ENCODE measurements at regions not wholly inside any gene's neighbourhood (a gene's known extent, or its start where the extent isn't known, plus 50 kb on each side); places are given as distances from the start of the nearest gene placed in this dataset.

GRCh38 chr15:96992817-96993216, 662.3 kb downstream of the NR2F2 start:
- H2BK120ac ChIP-seq (ENCODE audit: low read depth, low read length) = no peak overlapping the region
- no peak overlapping the region for H3K4me2 ChIP-seq (ENCODE audit: insufficient read depth, low read length, poor library complexity, severe bottlenecking)
- H2BK5ac ChIP-seq (ENCODE audit: low read length) = no peak overlapping the region
- H2AK5ac ChIP-seq (ENCODE audit: low read depth, low read length) = no peak overlapping the region
- no peak for DNase-seq (ENCODE audit: low spot score)
- H3K14ac ChIP-seq (ENCODE audit: low read length) = no peak overlapping the region
- WGBS, 2 donors (ENCODE audit: extremely low coverage in 2 of 2, insufficient read length in 2 of 2, insufficient replicate concordance in 1 of 2) = no CpG with 5 or more reads among the region's 5 CpGs
- no peaks in the 10 kb centered on the region for H3K79me1 ChIP-seq (ENCODE audit: low read depth, low read length)
- H3K27ac ChIP-seq (replicated peaks; ENCODE audit: low read length) = no peak overlapping the region
- no peak overlapping the region for H3K23ac ChIP-seq (ENCODE audit: low read depth, low read length, poor library complexity)
- no peaks in the 10 kb centered on the region for H3K4me1 ChIP-seq (ENCODE audit: control insufficient read depth in 2 of 2, insufficient read depth in 1 of 2, low read depth in 1 of 2, low read length in 2 of 2)
- no peak overlapping the region for H3K4me3 ChIP-seq (ENCODE audit: low read length in 2 of 2)
- no peak overlapping the region for H2BK12ac ChIP-seq (ENCODE audit: low read length)
- H3K9me3 ChIP-seq (replicated peaks in 1 of 2; ENCODE audit: control insufficient read depth in 2 of 2, insufficient read depth in 1 of 2, low read depth in 1 of 2, low read length in 2 of 2) = peaks cover 4 to 14% of the 10 kb centered on the region in 2 donors
- no peak overlapping the region for H3K4ac ChIP-seq (ENCODE audit: low read length)
- H3K18ac ChIP-seq (ENCODE audit: low read length) = peak overlapping the region; percentile 57
- H2BK15ac ChIP-seq (ENCODE audit: low read length) = no peak overlapping the region
- peak overlapping the region; percentile 47 for H2AFZ ChIP-seq (ENCODE audit: low read length)
- H3K36me3 ChIP-seq (replicated peaks in 1 of 2; ENCODE audit: control insufficient read depth in 2 of 2, insufficient read depth in 2 of 2, low read length in 2 of 2) = no peaks in the 10 kb centered on the region
- H3K27me3 ChIP-seq (ENCODE audit: control insufficient read depth in 3 of 3, insufficient read depth in 3 of 3, low read depth in 1 of 3, low read length in 3 of 3) = peaks cover 0 to 2% (median 0%) of the 10 kb centered on the region in 3 experiments
- no peak overlapping the region for H4K91ac ChIP-seq (ENCODE audit: low read depth, low read length, poor library complexity)
- H4K8ac ChIP-seq (ENCODE audit: low read depth, low read length) = no peak overlapping the region
- no peak overlapping the region for H3K9ac ChIP-seq (ENCODE audit: low read depth, low read length, poor library complexity)

- Histone ChIP-seq H3K14ac (ENCODE audit: low read length) (no peak overlapping the region), H2BK12ac (ENCODE audit: low read length) (no peak overlapping the region), H2BK120ac (ENCODE audit: low read depth, low read length) (no peak overlapping the region), H3K18ac (ENCODE audit: low read length) (no peak overlapping the region), H4K8ac (ENCODE audit: low read depth, low read length) (no peak overlapping the region), H3K9me3 (replicated peaks in 1 of 2; ENCODE audit: control insufficient read depth in 2 of 2, insufficient read depth in 1 of 2, low read depth in 1 of 2, low read length in 2 of 2) (peaks cover 3 to 10% of the 10 kb centered on the region in 2 donors), H3K27ac (replicated peaks; ENCODE audit: low read length) (no peak overlapping the region), H3K4me2 (ENCODE audit: insufficient read depth, low read length, poor library complexity, severe bottlenecking) (no peak overlapping the region), H3K79me1 (ENCODE audit: low read depth, low read length) (no peaks in the 10 kb centered on the region), H3K4me3 (ENCODE audit: low read length in 2 of 2) (no peak overlapping the region), H4K91ac (ENCODE audit: low read depth, low read length, poor library complexity) (no peak overlapping the region), H3K23ac (ENCODE audit: low read depth, low read length, poor library complexity) (no peak overlapping the region), H2AFZ (ENCODE audit: low read length) (no peak overlapping the region), H3K4me1 (ENCODE audit: control insufficient read depth in 2 of 2, insufficient read depth in 1 of 2, low read depth in 1 of 2, low read length in 2 of 2) (no peaks in the 10 kb centered on the region), H3K4ac (ENCODE audit: low read length) (no peak overlapping the region), H3K36me3 (replicated peaks in 1 of 2; ENCODE audit: control insufficient read depth in 2 of 2, insufficient read depth in 2 of 2, low read length in 2 of 2) (no peaks in the 10 kb centered on the region), H3K9ac (ENCODE audit: low read depth, low read length, poor library complexity) (no peak overlapping the region), H2BK15ac (ENCODE audit: low read length) (no peak overlapping the region), H3K27me3 (ENCODE audit: control insufficient read depth in 3 of 3, insufficient read depth in 3 of 3, low read depth in 1 of 3, low read length in 3 of 3) (peaks cover 0 to 2% (median 0%) of the 10 kb centered on the region in 3 experiments), H2AK5ac (ENCODE audit: low read depth, low read length) (no peak overlapping the region), H2BK5ac (ENCODE audit: low read length) (no peak overlapping the region)
- WGBS, 2 donors (ENCODE audit: extremely low coverage in 2 of 2, insufficient read length in 2 of 2, insufficient replicate concordance in 1 of 2) = no CpG with 5 or more reads among the region's 3 CpGs
- DNase-seq (ENCODE audit: low spot score) = no peak
Measured at GRCh38 chr15:96997538-96997937, 667.0 kb downstream of the NR2F2 start.

- H3K18ac ChIP-seq (ENCODE audit: low read length) = no peak overlapping the region
- no peak overlapping the region for H2BK120ac ChIP-seq (ENCODE audit: low read depth, low read length)
- peaks cover 0 to 12% of the 10 kb centered on the region in 2 donors for H3K9me3 ChIP-seq (replicated peaks in 1 of 2; ENCODE audit: control insufficient read depth in 2 of 2, insufficient read depth in 1 of 2, low read depth in 1 of 2, low read length in 2 of 2)
- H2BK15ac ChIP-seq (ENCODE audit: low read length) = no peak overlapping the region
- H3K79me1 ChIP-seq (ENCODE audit: low read depth, low read length) = no peaks in the 10 kb centered on the region
- no peak overlapping the region for H3K4ac ChIP-seq (ENCODE audit: low read length)
- H3K4me2 ChIP-seq (ENCODE audit: insufficient read depth, low read length, poor library complexity, severe bottlenecking) = no peak overlapping the region
- no peaks in the 10 kb centered on the region for H3K36me3 ChIP-seq (replicated peaks in 1 of 2; ENCODE audit: control insufficient read depth in 2 of 2, insufficient read depth in 2 of 2, low read length in 2 of 2)
- no peak for DNase-seq (ENCODE audit: low spot score)
- H2BK5ac ChIP-seq (ENCODE audit: low read length) = no peak overlapping the region
- no peak overlapping the region for H3K9ac ChIP-seq (ENCODE audit: low read depth, low read length, poor library complexity)
- H3K14ac ChIP-seq (ENCODE audit: low read length) = no peak overlapping the region
- no CpG with 5 or more reads among the region's 6 CpGs for WGBS, 2 donors (ENCODE audit: extremely low coverage in 2 of 2, insufficient read length in 2 of 2, insufficient replicate concordance in 1 of 2)
- H4K91ac ChIP-seq (ENCODE audit: low read depth, low read length, poor library complexity) = no peak overlapping the region
- H3K27ac ChIP-seq (replicated peaks; ENCODE audit: low read length) = no peak overlapping the region
- H3K4me1 ChIP-seq (ENCODE audit: control insufficient read depth in 2 of 2, insufficient read depth in 1 of 2, low read depth in 1 of 2, low read length in 2 of 2) = peaks cover 0 to 7% of the 10 kb centered on the region in 2 donors
- no peak overlapping the region for H2AK5ac ChIP-seq (ENCODE audit: low read depth, low read length)
- H3K27me3 ChIP-seq (ENCODE audit: control insufficient read depth in 3 of 3, insufficient read depth in 3 of 3, low read depth in 1 of 3, low read length in 3 of 3) = no peaks in the 10 kb centered on the region
- no peak overlapping the region for H3K23ac ChIP-seq (ENCODE audit: low read depth, low read length, poor library complexity)
- peak overlapping the region; percentile 64 for H2AFZ ChIP-seq (ENCODE audit: low read length)
- H2BK12ac ChIP-seq (ENCODE audit: low read length) = no peak overlapping the region
- no peak overlapping the region for H3K4me3 ChIP-seq (ENCODE audit: low read length in 2 of 2)
- no peak overlapping the region for H4K8ac ChIP-seq (ENCODE audit: low read depth, low read length)
Measured at GRCh38 chr15:97009031-97009431, 678.5 kb downstream of the NR2F2 start.

- Histone ChIP-seq H3K27ac (replicated peaks; ENCODE audit: low read length) (no peak overlapping the region), H3K18ac (ENCODE audit: low read length) (no peak overlapping the region), H2BK12ac (ENCODE audit: low read length) (no peak overlapping the region), H4K8ac (ENCODE audit: low read depth, low read length) (no peak overlapping the region), H2AK5ac (ENCODE audit: low read depth, low read length) (no peak overlapping the region), H2AFZ (ENCODE audit: low read length) (no peak overlapping the region), H3K79me1 (ENCODE audit: low read depth, low read length) (no peaks in the 10 kb centered on the region), H3K4ac (ENCODE audit: low read length) (no peak overlapping the region), H3K4me1 (ENCODE audit: control insufficient read depth in 2 of 2, insufficient read depth in 1 of 2, low read depth in 1 of 2, low read length in 2 of 2) (peaks cover 0 to 7% of the 10 kb centered on the region in 2 donors), H3K9me3 (replicated peaks in 1 of 2; ENCODE audit: control insufficient read depth in 2 of 2, insufficient read depth in 1 of 2, low read depth in 1 of 2, low read length in 2 of 2) (peaks cover 0 to 21% of the 10 kb centered on the region in 2 donors), H4K91ac (ENCODE audit: low read depth, low read length, poor library complexity) (no peak overlapping the region), H3K4me2 (ENCODE audit: insufficient read depth, low read length, poor library complexity, severe bottlenecking) (no peak overlapping the region), H3K14ac (ENCODE audit: low read length) (no peak overlapping the region), H3K27me3 (ENCODE audit: control insufficient read depth in 3 of 3, insufficient read depth in 3 of 3, low read depth in 1 of 3, low read length in 3 of 3) (no peaks in the 10 kb centered on the region), H3K36me3 (replicated peaks in 1 of 2; ENCODE audit: control insufficient read depth in 2 of 2, insufficient read depth in 2 of 2, low read length in 2 of 2) (no peaks in the 10 kb centered on the region), H3K4me3 (ENCODE audit: low read length in 2 of 2) (no peak overlapping the region), H2BK120ac (ENCODE audit: low read depth, low read length) (no peak overlapping the region), H3K9ac (ENCODE audit: low read depth, low read length, poor library complexity) (no peak overlapping the region), H2BK15ac (ENCODE audit: low read length) (no peak overlapping the region), H3K23ac (ENCODE audit: low read depth, low read length, poor library complexity) (no peak overlapping the region), H2BK5ac (ENCODE audit: low read length) (no peak overlapping the region)
- WGBS, 2 donors (ENCODE audit: extremely low coverage in 2 of 2, insufficient read length in 2 of 2, insufficient replicate concordance in 1 of 2) = no CpG with 5 or more reads among the region's 6 CpGs
- no peak for DNase-seq (ENCODE audit: low spot score)
Measured at GRCh38 chr15:97012986-97013385, 682.5 kb downstream of the NR2F2 start.
